HCT116 (cell line): ENCODE measurements at regions not wholly inside any gene's neighbourhood (a gene's known extent, or its start where the extent isn't known, plus 50 kb on each side); places are given as distances from the start of the nearest gene placed in this dataset.

ENCODE experiments used
- ATAC-seq: fragments of 200-7000 bp; cut with Tn5 transposase; 2 replicates; pipeline ENCODE4 v1.9.1; 2020; ENCODE audit warnings: mild to moderate bottlenecking, moderate library complexity
- BruUV-seq: library from RNA; stranded (reverse); fragments of 400-500 nt; replicated peaks from 2 replicates; lab custom pipeline; 2021; lab: Mats Ljungman, UMichigan
- CTCF ChIA-PET: fragments of 300-600 bp; sonication (Branson Sonifier 250); formaldehyde crosslinking; loops from one replicate; lab custom pipeline; 2021; ENCODE audit warnings: antibody characterized with exemption; lab: Charles Lee
- POLR2A ChIA-PET: fragments of 300-600, 350-600 bp; sonication (Branson Sonifier 250); formaldehyde crosslinking; loops from one replicate; lab custom pipeline; 2021; ENCODE audit warnings: antibody characterized with exemption; lab: Charles Lee
- RAD21 ChIA-PET, 2 experiments: fragments of 300-600 bp; sonication (Branson Sonifier 250); formaldehyde crosslinking; loops; one replicate each; lab custom pipeline; 2023; ENCODE audit warnings: low total read pairs in 2 of 2; ENCODE audit not compliant: uncharacterized antibody in 2 of 2, unreplicated experiment in 2 of 2, low non-redundant PET in 1 of 2; lab: Charles Lee
- DNase-seq: peaks from one replicate; pipeline ENCODE4 v3.0.0-alpha.2; 2010; ENCODE audit warnings: low read depth, low spot score
- H2AFZ ChIP-seq: fragments of 200-600 bp; shearing (Covaris generic), sonication (generic); 2 replicates; pipeline ENCODE4 v1.6.1; 2017; ENCODE audit warnings: low read depth, mixed run types, mixed read lengths, antibody characterized with exemption, low read length; ENCODE audit not compliant: poor library complexity, severe bottlenecking
- H3K27ac ChIP-seq: 2 replicates; pipeline ENCODE4 v1.5.1; 2012; ENCODE audit warnings: low read depth, low read length
- H3K27me3 ChIP-seq: fragments of 200-600 bp; sonication (generic); 2 replicates; pipeline ENCODE4 v1.6.1; 2016; ENCODE audit warnings: mixed run types, low read length, mixed read lengths; ENCODE audit not compliant: insufficient read depth
- H3K36me3 ChIP-seq, 2 experiments: fragments of 200-500 bp in 1 of 2; fragments of 200-600 bp in 1 of 2; sonication (Bioruptor generic) in 1 of 2; sonication (generic) in 1 of 2; 2 replicates each; pipeline versions ENCODE4 v1.5.1 to v1.6.1; 2014 to 2016; ENCODE audit warnings: low read length in 2 of 2, inconsistent platforms in 1 of 2, mixed read lengths in 1 of 2, mixed run types in 1 of 2; ENCODE audit not compliant: insufficient read depth in 2 of 2, control insufficient read depth in 1 of 2
- H3K4me1 ChIP-seq, 2 experiments: fragments of 200-600 bp in 1 of 2; sonication (generic) in 1 of 2; 2 replicates each; pipeline versions ENCODE4 v1.5.1 to v1.6.1; 2012 to 2017; ENCODE audit warnings: low read length in 2 of 2, inconsistent platforms in 1 of 2, mild to moderate bottlenecking in 1 of 2, mixed read lengths in 1 of 2, mixed run types in 1 of 2, moderate library complexity in 1 of 2; ENCODE audit not compliant: insufficient read depth in 2 of 2, control insufficient read depth in 1 of 2
- H3K4me2 ChIP-seq: fragments of 200-600 bp; sonication (generic); 2 replicates; pipeline ENCODE4 v1.6.1; 2017; ENCODE audit warnings: mixed run types, low read length, mixed read lengths
- H3K4me3 ChIP-seq, 2 experiments: fragments of 200-600 bp in 1 of 2; sonication (generic) in 1 of 2; replicated peaks in 1 of 2; 2 replicates each; pipeline ENCODE4 v1.5.1; 2011 to 2016; ENCODE audit warnings: low read length in 2 of 2, control low read depth in 1 of 2, low read depth in 1 of 2, mild to moderate bottlenecking in 1 of 2, mixed read lengths in 1 of 2, mixed run types in 1 of 2
- H3K79me2 ChIP-seq: fragments of 200-600 bp; sonication (generic); 2 replicates; pipeline ENCODE4 v1.6.1; 2017; ENCODE audit warnings: mild to moderate bottlenecking, mixed run types, low read length, moderate library complexity, mixed read lengths; ENCODE audit not compliant: insufficient read depth
- H3K9ac ChIP-seq: fragments of 200-600 bp; sonication (generic); 2 replicates; pipeline ENCODE4 v1.6.1; 2016; ENCODE audit warnings: low read length, mixed read lengths
- H3K9me2 ChIP-seq: fragments of 200-600 bp; sonication (generic), shearing (Covaris generic); 2 replicates; pipeline ENCODE4 v1.6.1; 2017; ENCODE audit warnings: mixed run types, mild to moderate bottlenecking, moderate library complexity; ENCODE audit not compliant: insufficient read depth
- H3K9me3 ChIP-seq, 2 experiments: fragments of 200-500 bp in 1 of 2; fragments of 200-600 bp in 1 of 2; sonication (Bioruptor generic) in 1 of 2; sonication (generic) in 1 of 2; 2 replicates each; pipeline ENCODE4 v1.6.1; 2014 to 2017; ENCODE audit warnings: low read length in 2 of 2, mixed read lengths in 2 of 2, inconsistent platforms in 1 of 2, low read depth in 1 of 2, mild to moderate bottlenecking in 1 of 2, mixed run types in 1 of 2, moderate library complexity in 1 of 2; ENCODE audit not compliant: control insufficient read depth in 1 of 2, insufficient read depth in 1 of 2
- H4K20me1 ChIP-seq: fragments of 200-600 bp; sonication (generic), shearing (Covaris generic); 2 replicates; pipeline ENCODE4 v1.6.1; 2017; ENCODE audit warnings: mixed run types, mild to moderate bottlenecking, moderate library complexity; ENCODE audit not compliant: insufficient read depth
- ATF3 ChIP-seq: IDR thresholded peaks from 2 replicates; pipeline ENCODE4 v1.6.1; 2012
- CEBPB ChIP-seq: IDR thresholded peaks from 2 replicates; pipeline ENCODE4 v1.6.1; 2012; ENCODE audit warnings: low read depth
- CTCF ChIP-seq, 3 experiments: fragments of 200-600 bp in 1 of 3; sonication (generic) in 1 of 3; IDR thresholded peaks in 2 of 3; conservative IDR thresholded peaks in 1 of 3; 2 replicates each; pipeline ENCODE4 v1.5.1; 2012 to 2017; ENCODE audit warnings: low read depth in 2 of 3, low read length in 2 of 3, antibody characterized with exemption in 1 of 3, borderline replicate concordance in 1 of 3, control low read depth in 1 of 3, mild to moderate bottlenecking in 1 of 3, mixed read lengths in 1 of 3, mixed run types in 1 of 3, moderate library complexity in 1 of 3; ENCODE audit not compliant: insufficient read depth in 1 of 3
- ELF1 ChIP-seq: IDR thresholded peaks from 2 replicates; pipeline ENCODE4 v1.6.1; 2012; ENCODE audit warnings: low read depth, borderline replicate concordance
- EZH2 ChIP-seq: fragments of 200-600 bp; sonication (generic); IDR thresholded peaks from 2 replicates; pipeline ENCODE4 v1.6.1; 2017; ENCODE audit warnings: antibody characterized with exemption, mixed run types
- EZH2phosphoT487 ChIP-seq: fragments of 200-600 bp; IDR thresholded peaks from 2 replicates; pipeline ENCODE4 v1.6.1; 2018; ENCODE audit warnings: antibody characterized with exemption, borderline replicate concordance
- JUND ChIP-seq: IDR thresholded peaks from 2 replicates; pipeline ENCODE4 v1.6.1; 2012
- MAX ChIP-seq: IDR thresholded peaks from 2 replicates; pipeline ENCODE4 v1.6.1; 2012
- POLR2A ChIP-seq: IDR thresholded peaks from 2 replicates; pipeline ENCODE4 v1.7.0; 2011; ENCODE audit warnings: borderline replicate concordance; ENCODE audit not compliant: insufficient read depth, insufficient read length; ENCODE audit errors: extremely low read depth
- POLR2AphosphoS5 ChIP-seq: IDR thresholded peaks from 2 replicates; pipeline ENCODE4 v1.6.1; 2011; ENCODE audit warnings: mild to moderate bottlenecking, low read depth, low read length, moderate library complexity
- RAD21 ChIP-seq: IDR thresholded peaks from 2 replicates; pipeline ENCODE4 v1.6.1; 2012; ENCODE audit warnings: low read depth, mild to moderate bottlenecking
- SIN3A ChIP-seq: IDR thresholded peaks from 2 replicates; pipeline ENCODE4 v1.6.1; 2012; ENCODE audit warnings: low read depth
- SRF ChIP-seq: IDR thresholded peaks from 2 replicates; pipeline ENCODE4 v1.6.1; 2012; ENCODE audit warnings: low read depth
- YY1 ChIP-seq: IDR thresholded peaks from 2 replicates; pipeline ENCODE4 v1.6.1; 2011; ENCODE audit warnings: low read length, low read depth, moderate library complexity, mild to moderate bottlenecking; ENCODE audit not compliant: insufficient replicate concordance; ENCODE audit errors: extremely low read depth
- ZBTB33 ChIP-seq: IDR thresholded peaks from 2 replicates; pipeline ENCODE4 v1.6.1; 2011; ENCODE audit warnings: mild to moderate bottlenecking, low read length, moderate library complexity; ENCODE audit not compliant: insufficient replicate concordance; ENCODE audit errors: extremely low read depth
- ZFX ChIP-seq: fragments of 450-650 bp; IDR thresholded peaks from 2 replicates; pipeline ENCODE4 v1.6.1; 2017
- ZNF274 ChIP-seq: fragments of 200-500 bp; sonication (Bioruptor generic); IDR thresholded peaks from 2 replicates; pipeline ENCODE4 v1.6.1; 2014; ENCODE audit warnings: mild to moderate bottlenecking, low read depth, low read length, inconsistent platforms
- intact Hi-C: fragments of 100-400 bp; cut with micrococcal nuclease; formaldehyde crosslinking; loops from 2 replicates; pipeline ENCODE4 v1.10.0; 2022
- TF ChIP-seq, protein P1 (sequence below): IDR thresholded peaks from 2 replicates; pipeline ENCODE4 v1.6.1; 2012; ENCODE audit warnings: low read depth

DNA sequence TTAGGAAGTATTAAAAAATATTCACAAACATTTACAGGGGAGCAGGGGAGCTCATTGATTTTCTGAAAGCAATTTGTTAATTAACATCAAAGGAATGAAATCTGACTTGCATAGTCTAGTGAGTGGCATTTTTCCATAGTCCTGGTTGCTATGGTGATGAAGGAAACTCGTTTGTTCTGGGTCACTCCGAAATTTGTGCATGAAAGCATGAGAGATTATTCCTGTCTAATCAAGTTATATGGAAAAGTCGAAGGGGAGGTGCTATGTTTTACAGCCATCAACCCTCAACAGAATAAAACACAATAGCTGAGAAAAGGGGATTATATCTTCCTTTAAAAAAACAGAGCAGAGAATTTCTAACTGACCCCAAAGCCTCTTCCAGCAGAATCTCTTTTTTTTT lies 1495.7 kb upstream of the WWC1 start:
- RAD21 ChIA-PET = no interaction called here
- H3K4me1 ChIP-seq = no peaks in the 10 kb centered on the region
- DNase-seq = no peak
- CTCF ChIA-PET = no interaction called here
- no peaks in the 10 kb centered on the region for H3K9me2 ChIP-seq
- H3K79me2 ChIP-seq = no peaks in the 10 kb centered on the region
- intact Hi-C loops = no loop called here
- no peaks in the 10 kb centered on the region for H3K36me3 ChIP-seq
- no peak for TF ChIP-seq ZBTB33
- no peak for TF ChIP-seq ZNF274
- no peak for TF ChIP-seq YY1
- no peak for TF ChIP-seq SRF
- TF ChIP-seq, protein P1, sequence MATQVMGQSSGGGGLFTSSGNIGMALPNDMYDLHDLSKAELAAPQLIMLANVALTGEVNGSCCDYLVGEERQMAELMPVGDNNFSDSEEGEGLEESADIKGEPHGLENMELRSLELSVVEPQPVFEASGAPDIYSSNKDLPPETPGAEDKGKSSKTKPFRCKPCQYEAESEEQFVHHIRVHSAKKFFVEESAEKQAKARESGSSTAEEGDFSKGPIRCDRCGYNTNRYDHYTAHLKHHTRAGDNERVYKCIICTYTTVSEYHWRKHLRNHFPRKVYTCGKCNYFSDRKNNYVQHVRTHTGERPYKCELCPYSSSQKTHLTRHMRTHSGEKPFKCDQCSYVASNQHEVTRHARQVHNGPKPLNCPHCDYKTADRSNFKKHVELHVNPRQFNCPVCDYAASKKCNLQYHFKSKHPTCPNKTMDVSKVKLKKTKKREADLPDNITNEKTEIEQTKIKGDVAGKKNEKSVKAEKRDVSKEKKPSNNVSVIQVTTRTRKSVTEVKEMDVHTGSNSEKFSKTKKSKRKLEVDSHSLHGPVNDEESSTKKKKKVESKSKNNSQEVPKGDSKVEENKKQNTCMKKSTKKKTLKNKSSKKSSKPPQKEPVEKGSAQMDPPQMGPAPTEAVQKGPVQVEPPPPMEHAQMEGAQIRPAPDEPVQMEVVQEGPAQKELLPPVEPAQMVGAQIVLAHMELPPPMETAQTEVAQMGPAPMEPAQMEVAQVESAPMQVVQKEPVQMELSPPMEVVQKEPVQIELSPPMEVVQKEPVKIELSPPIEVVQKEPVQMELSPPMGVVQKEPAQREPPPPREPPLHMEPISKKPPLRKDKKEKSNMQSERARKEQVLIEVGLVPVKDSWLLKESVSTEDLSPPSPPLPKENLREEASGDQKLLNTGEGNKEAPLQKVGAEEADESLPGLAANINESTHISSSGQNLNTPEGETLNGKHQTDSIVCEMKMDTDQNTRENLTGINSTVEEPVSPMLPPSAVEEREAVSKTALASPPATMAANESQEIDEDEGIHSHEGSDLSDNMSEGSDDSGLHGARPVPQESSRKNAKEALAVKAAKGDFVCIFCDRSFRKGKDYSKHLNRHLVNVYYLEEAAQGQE = no peak
- no peak for TF ChIP-seq MAX
- no peak for TF ChIP-seq SIN3A
- TF ChIP-seq RAD21 = no peak
- TF ChIP-seq JUND = no peak
- no peak for TF ChIP-seq CEBPB
- TF ChIP-seq POLR2AphosphoS5 = no peak
- TF ChIP-seq EZH2phosphoT487 = no peak
- TF ChIP-seq ELF1 = no peak
- TF ChIP-seq CTCF (IDR thresholded peaks at IDR 0.05 in 2 of 3, conservative IDR thresholded peaks at IDR 0.05 in 1 of 3; ENCODE audit: borderline replicate concordance in 1 of 3, insufficient read depth in 1 of 3, low read depth in 2 of 3, low read length in 2 of 3) = no peak
- no peak for TF ChIP-seq ZFX
- no peak for TF ChIP-seq EZH2
- TF ChIP-seq POLR2A = no peak
- TF ChIP-seq ATF3 = no peak
- TF ChIP-seq, all 23 proteins: peak for 0
- no TSS peak for BruUV-seq
- Histone ChIP-seq H3K4me2 (no peak overlapping the region), H2AFZ (no peak overlapping the region), H3K27ac (no peak overlapping the region), H3K9ac (no peak overlapping the region), H3K4me3 (no peak overlapping the region), H3K27me3 (no peaks in the 10 kb centered on the region), H4K20me1 (no peaks in the 10 kb centered on the region), H3K9me3 (peaks cover 0 to 4% of the 10 kb centered on the region in 2 experiments; a peak in 1 of 4 replicates)
- ATAC-seq = no peak
- POLR2A ChIA-PET = no interaction called here
